ENCODE measurements at regions not wholly inside any gene's neighbourhood (a gene's known extent, or its start where the extent isn't known, plus 50 kb on each side); places are given as distances from the start of the nearest gene placed in this dataset.
"Not testable (repeated sequence)": the region's sequence is repeated elsewhere in the genome, so short reads cannot be mapped to it uniquely, and the experiment has no call there.

DNA sequence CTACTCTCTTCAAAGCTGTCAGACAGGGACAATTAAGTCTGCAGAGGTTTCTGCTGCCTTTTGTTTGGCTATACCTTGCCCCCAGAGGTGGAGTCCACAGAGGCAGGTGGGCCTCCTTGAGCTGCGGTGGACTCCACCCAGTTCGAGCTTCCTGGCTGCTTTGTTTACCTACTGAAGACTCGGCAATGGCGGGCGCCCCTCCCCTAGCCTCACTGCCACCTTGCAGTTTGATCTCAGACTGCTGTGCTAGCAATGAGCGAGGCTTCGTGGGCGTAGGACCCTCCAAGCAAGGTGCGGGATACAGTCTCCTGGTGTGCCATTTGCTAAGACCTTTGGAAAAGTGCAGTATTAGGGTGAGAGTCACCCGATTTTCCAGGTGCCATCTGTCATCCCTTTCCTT is 124.9 kb downstream of the CRYBB2 start:
- intact Hi-C loops (cut with micrococcal nuclease); H3K4me2 ChIP-seq (ENCODE audit: low read length); H4K20me1 ChIP-seq (ENCODE audit: insufficient read depth); H3K36me3 ChIP-seq (ENCODE audit: control insufficient read depth in 1 of 2, insufficient read depth in 2 of 2, low read length in 2 of 2); H3K79me2 ChIP-seq (ENCODE audit: insufficient read depth, low read length); H3K27me3 ChIP-seq (ENCODE audit: insufficient read depth, low read length); H3K27ac ChIP-seq (ENCODE audit: low read depth, low read length); H3K9me2 ChIP-seq (ENCODE audit: insufficient read depth); H2AFZ ChIP-seq (ENCODE audit: low read depth, low read length, poor library complexity, severe bottlenecking); ATAC-seq; H3K4me1 ChIP-seq (ENCODE audit: control insufficient read depth in 1 of 2, insufficient read depth in 2 of 2, low read length in 2 of 2); BruUV-seq (replicated peaks); RAD21 ChIA-PET (ENCODE audit: low non-redundant PET in 1 of 2, low total read pairs in 2 of 2, uncharacterized antibody in 2 of 2, unreplicated experiment in 2 of 2); H3K4me3 ChIP-seq (replicated peaks in 1 of 2; ENCODE audit: low read depth in 1 of 2, low read length in 2 of 2); DNase-seq (ENCODE audit: low read depth, low spot score); H3K9ac ChIP-seq (ENCODE audit: low read length); POLR2A ChIA-PET; CTCF ChIA-PET; H3K9me3 ChIP-seq (ENCODE audit: control insufficient read depth in 1 of 2, insufficient read depth in 1 of 2, low read depth in 1 of 2, low read length in 2 of 2): not testable (repeated sequence)

DNA sequence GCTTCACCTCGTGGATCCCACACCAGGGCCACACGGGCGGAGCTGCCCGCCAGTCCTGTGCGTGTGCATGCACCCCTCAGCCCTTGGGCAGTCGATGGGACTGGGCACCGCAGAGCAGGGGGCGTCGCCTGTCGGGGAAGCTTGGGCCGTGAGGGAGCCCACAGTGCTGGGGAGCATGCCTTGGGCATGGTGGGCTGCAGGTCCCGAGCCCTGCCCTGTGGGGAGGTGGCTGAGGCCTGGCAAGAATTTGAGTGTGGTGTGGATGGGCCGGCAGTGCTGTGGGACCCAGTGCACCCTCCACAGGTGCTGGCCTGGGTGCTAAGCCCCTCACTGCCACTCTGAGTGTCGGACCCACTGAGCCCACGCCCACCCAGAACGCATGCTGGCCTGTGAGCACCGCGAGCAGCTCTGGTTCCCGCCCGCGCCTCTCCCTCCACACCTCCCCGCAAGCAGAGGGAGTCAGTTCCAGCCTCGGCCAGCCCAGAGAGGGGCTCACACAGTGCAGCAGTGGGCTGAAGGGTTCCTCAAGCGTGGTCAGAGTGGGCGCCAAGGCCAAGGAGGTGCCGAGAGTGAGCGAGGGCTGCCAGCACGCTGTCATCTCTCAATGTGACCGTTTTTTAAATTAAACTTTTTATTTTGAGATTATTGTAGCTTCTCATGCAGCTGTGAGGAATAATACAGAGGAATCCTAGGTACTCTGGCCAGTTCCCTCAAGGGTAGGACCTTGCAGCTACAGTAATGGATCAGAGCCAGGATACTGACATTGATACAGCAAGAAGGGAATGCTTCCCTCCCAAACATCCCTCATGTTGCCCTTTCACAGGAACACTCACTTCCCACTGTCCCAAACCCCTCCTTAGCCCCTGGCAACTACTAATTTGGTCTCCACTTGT is 127.7 kb downstream of the CRYBB2 start:
- no peak overlapping the region for H2AFZ ChIP-seq (ENCODE audit: low read depth, low read length, poor library complexity, severe bottlenecking)
- no peaks in the 10 kb centered on the region for H3K27me3 ChIP-seq (ENCODE audit: insufficient read depth, low read length)
- ChIA-PET RAD21 (ENCODE audit: low non-redundant PET in 1 of 2, low total read pairs in 2 of 2, uncharacterized antibody in 2 of 2, unreplicated experiment in 2 of 2) (no interaction called here), POLR2A (no interaction called here), CTCF (interaction anchor here (2.1 kb wide), 1 partner anchor 14 kb away, joined by 7 read pairs; no protein-coding TSS in a partner anchor)
- no peak overlapping the region for H3K4me2 ChIP-seq (ENCODE audit: low read length)
- H3K27ac ChIP-seq (ENCODE audit: low read depth, low read length) = no peak overlapping the region
- no peaks in the 10 kb centered on the region for H4K20me1 ChIP-seq (ENCODE audit: insufficient read depth)
- no peaks in the 10 kb centered on the region for H3K79me2 ChIP-seq (ENCODE audit: insufficient read depth, low read length)
- DNase-seq (ENCODE audit: low read depth, low spot score) = no peak
- H3K4me1 ChIP-seq (ENCODE audit: control insufficient read depth in 1 of 2, insufficient read depth in 2 of 2, low read length in 2 of 2) = no peaks in the 10 kb centered on the region
- no peak for ATAC-seq
- no peak overlapping the region for H3K4me3 ChIP-seq (replicated peaks in 1 of 2; ENCODE audit: low read depth in 1 of 2, low read length in 2 of 2)
- TF ChIP-seq, protein P1, sequence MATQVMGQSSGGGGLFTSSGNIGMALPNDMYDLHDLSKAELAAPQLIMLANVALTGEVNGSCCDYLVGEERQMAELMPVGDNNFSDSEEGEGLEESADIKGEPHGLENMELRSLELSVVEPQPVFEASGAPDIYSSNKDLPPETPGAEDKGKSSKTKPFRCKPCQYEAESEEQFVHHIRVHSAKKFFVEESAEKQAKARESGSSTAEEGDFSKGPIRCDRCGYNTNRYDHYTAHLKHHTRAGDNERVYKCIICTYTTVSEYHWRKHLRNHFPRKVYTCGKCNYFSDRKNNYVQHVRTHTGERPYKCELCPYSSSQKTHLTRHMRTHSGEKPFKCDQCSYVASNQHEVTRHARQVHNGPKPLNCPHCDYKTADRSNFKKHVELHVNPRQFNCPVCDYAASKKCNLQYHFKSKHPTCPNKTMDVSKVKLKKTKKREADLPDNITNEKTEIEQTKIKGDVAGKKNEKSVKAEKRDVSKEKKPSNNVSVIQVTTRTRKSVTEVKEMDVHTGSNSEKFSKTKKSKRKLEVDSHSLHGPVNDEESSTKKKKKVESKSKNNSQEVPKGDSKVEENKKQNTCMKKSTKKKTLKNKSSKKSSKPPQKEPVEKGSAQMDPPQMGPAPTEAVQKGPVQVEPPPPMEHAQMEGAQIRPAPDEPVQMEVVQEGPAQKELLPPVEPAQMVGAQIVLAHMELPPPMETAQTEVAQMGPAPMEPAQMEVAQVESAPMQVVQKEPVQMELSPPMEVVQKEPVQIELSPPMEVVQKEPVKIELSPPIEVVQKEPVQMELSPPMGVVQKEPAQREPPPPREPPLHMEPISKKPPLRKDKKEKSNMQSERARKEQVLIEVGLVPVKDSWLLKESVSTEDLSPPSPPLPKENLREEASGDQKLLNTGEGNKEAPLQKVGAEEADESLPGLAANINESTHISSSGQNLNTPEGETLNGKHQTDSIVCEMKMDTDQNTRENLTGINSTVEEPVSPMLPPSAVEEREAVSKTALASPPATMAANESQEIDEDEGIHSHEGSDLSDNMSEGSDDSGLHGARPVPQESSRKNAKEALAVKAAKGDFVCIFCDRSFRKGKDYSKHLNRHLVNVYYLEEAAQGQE (IDR thresholded peaks at IDR 0.05; ENCODE audit: low read depth) = no peak
- TF ChIP-seq CEBPB (IDR thresholded peaks at IDR 0.05; ENCODE audit: low read depth) (no peak), ELF1 (IDR thresholded peaks at IDR 0.05; ENCODE audit: borderline replicate concordance, low read depth) (no peak), EZH2 (IDR thresholded peaks at IDR 0.05) (no peak), MAX (IDR thresholded peaks at IDR 0.05) (no peak), SP1 (IDR thresholded peaks at IDR 0.05; ENCODE audit: low read depth) (no peak)
- TF ChIP-seq, protein P2, sequence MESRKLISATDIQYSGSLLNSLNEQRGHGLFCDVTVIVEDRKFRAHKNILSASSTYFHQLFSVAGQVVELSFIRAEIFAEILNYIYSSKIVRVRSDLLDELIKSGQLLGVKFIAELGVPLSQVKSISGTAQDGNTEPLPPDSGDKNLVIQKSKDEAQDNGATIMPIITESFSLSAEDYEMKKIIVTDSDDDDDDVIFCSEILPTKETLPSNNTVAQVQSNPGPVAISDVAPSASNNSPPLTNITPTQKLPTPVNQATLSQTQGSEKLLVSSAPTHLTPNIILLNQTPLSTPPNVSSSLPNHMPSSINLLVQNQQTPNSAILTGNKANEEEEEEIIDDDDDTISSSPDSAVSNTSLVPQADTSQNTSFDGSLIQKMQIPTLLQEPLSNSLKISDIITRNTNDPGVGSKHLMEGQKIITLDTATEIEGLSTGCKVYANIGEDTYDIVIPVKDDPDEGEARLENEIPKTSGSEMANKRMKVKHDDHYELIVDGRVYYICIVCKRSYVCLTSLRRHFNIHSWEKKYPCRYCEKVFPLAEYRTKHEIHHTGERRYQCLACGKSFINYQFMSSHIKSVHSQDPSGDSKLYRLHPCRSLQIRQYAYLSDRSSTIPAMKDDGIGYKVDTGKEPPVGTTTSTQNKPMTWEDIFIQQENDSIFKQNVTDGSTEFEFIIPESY (IDR thresholded peaks at IDR 0.05; ENCODE audit: extremely low read depth, insufficient replicate concordance, low read length) = no peak
- no peaks in the 10 kb centered on the region for H3K9me3 ChIP-seq (ENCODE audit: control insufficient read depth in 1 of 2, insufficient read depth in 1 of 2, low read depth in 1 of 2, low read length in 2 of 2)
- H3K36me3 ChIP-seq (ENCODE audit: control insufficient read depth in 1 of 2, insufficient read depth in 2 of 2, low read length in 2 of 2) = 0 out of 4 replicates have a peak, but pooled peaks cover 0 to 8% of the 10 kb centered on the region in 2 experiments
- intact Hi-C loops (cut with micrococcal nuclease) = no loop called here
- H3K9ac ChIP-seq (ENCODE audit: low read length) = no peak overlapping the region
- BruUV-seq (replicated peaks) = no TSS peak
- no peaks in the 10 kb centered on the region for H3K9me2 ChIP-seq (ENCODE audit: insufficient read depth)
